HG02981 (cell line): ENCODE measurements at regions not wholly inside any gene's neighbourhood (a gene's known extent, or its start where the extent isn't known, plus 50 kb on each side); places are given as distances from the start of the nearest gene placed in this dataset.
A peak's percentile ranks its signal among the peaks of the same experiment; 100 is the strongest.
"Not testable (repeated sequence)": the region's sequence is repeated elsewhere in the genome, so short reads cannot be mapped to it uniquely, and the experiment has no call there.

Source experiments
- ATAC-seq: cut with Tn5 transposase; IDR thresholded peaks from one replicate; pipeline ENCODE4 v1.9.1; 2021; ENCODE audit warnings: mild to moderate bottlenecking, moderate library complexity; ENCODE audit not compliant: unreplicated experiment

DNA sequence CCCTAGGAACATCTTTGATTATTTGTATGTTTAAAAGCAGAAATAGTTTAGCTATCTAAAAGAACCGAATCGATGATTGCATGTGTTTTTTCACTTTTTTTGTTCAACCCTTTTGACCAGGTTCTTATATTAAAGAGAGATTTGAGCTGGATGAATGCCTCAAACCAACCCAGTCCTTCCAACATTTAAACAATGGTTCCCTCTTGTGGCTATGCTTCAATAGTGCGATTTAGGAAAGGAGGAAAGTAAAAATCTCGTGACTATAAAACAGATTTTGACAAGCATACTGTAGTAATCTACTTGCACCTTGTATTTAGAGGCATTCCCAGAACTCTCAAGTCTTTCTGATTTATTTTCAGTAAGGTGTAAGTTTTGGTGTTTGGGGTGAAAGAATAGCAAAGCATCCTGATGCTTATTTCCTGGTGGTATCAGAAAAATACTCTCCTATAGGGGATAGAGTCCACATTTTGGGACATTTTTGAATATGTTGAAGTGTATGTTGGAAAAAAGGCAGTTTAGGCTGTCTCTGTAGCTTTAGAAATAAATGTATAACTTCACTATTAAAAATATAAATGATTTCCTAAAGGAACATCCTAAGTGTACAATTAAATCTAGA lies 159.6 kb upstream of the KCNH8 start:
- no peak for ATAC-seq

DNA sequence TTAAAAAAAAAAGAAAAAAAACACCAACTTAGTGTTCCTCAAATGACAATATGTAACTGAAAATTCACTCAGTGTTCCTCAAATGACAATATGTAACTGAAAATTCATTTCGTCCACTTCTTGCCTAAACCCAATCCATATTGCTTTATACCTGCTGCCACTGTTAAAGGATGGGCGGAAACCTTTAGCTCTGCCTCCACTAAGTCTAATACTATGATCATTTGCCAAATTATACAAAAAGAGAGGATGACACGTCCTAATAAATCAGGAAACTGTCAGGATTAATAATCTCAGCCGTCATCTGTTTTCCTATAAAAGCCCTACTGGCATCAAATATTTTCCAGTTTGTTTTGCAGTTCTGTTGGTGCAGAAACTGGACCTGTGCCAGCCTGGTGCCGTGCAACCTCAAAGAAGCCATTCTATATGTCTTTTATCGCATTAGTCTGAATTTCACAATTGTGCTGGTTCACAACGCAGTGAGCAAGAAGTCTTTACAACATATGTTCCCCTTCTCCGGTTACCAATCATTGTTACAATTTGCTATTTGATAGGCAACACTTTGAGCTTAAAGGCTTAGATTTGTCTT lies 160.4 kb upstream of the KCNH8 start:
- ATAC-seq: no peak

DNA sequence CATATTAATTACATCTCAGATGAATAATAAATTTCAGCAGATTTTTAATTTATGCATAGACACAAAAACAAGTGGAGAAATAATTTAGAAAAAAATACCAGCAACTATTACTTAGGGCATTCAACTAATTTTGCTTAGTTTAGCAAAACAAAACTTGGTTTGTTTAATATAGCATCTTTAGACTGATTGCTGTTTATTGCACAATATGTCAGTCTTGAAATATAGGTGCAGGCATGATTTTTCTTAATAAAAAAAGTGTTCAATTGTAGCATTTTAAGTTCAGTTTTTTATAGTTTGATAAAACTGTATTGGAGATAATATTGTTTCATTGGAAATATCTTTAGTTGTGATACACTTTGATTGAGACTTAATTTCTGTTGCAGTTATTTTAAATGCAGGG lies 161.2 kb upstream of the KCNH8 start:
- no peak for ATAC-seq

DNA sequence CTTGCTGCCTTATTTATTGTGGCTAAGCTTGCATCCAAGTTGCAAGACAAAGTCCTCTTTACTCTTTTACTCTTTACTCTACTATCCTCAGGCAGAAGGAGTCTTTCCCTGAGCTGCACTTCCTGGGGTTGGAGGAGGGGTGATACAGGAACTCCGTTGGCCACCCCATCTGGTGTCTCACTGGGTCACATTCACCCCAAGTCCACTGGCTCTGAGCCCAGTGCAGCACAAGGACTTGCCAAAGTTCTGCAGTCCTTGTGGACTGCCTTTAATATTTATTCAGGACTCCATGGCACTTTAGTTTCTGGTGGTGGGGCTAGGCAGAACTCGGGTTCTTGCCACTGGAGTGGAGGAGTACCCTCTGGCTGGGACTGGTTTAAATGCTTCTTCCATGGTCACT lies 165.4 kb upstream of the KCNH8 start:
- ATAC-seq: no peak

DNA sequence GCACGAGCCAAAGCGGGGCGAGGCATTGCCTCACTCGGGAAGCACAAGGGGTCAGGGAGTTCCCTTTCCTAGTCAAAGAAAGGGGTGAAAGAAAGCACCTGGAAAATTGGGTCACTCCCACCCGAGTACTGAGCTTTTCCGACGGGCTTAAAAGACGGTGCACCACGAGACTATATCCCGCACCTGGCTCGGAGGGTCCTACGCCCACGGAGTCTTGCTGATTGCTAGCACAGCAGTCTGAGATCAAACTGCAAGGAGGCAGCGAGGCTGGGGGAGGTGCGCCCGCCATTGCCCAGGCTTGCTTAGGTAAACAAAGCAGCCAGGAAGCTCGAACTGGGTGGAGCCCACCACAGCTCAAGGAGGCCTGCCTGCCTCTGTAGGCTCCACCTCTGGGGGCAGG lies 172.2 kb upstream of the KCNH8 start:
- ATAC-seq: not testable (repeated sequence)

DNA sequence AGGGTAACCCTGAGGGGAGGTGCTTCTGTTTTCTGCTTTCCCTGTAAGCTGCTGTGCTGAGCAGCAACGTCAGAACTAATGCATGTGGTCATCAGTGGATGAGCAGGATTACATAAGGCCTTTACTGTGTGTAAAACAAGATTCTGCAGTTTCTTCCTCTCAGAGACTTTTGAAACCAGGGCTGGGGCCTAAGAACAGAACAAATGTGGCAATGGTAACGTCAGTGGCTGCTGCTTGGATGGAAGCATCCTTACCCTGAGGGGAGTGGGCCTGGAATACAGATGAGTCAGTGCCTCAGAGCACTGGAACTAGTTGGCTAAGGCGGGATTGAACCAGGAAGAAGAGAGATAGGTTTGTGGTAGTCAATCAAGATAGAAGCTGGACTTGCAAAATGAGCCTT lies 180.2 kb upstream of the KCNH8 start:
- ATAC-seq: no peak

DNA sequence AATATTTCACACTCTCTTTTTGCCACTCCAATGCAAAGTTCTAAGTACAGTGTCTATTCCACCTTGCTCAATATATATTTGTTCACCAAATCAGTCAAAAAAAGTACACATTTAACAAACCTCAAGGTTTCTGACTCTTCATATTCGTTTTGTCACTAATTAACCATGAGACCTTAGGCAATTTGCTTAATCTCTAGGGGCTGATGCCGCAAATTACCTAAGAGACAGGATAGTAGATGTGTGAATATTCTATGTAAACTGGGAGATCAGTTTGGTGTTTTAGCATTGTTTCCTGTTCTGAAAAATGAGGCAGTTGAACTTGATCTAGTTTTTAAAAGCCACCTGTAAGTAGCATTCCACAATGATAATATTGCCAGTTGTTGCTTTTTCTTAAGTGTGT lies 182.5 kb upstream of the KCNH8 start:
- ATAC-seq: no peak

DNA sequence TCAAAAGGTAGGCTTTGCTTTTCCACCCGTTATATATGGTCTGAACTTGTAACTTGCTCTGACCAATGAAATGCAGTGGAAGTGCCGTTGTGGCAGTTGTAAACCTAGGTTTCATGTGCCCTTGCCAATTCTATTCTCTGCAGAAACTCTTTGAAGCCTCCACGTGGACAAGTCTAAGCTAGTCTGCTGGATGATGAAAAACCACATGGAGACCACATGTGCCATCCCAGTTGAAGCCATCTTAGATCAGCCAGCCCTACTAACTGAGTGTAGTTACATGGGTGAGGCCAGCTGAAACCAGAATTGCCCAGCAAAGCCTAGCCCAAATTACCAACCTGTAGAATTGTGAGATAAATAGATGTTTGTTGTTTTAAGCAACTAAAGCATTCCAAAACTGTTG lies 183.7 kb upstream of the KCNH8 start:
- ATAC-seq: no peak

DNA sequence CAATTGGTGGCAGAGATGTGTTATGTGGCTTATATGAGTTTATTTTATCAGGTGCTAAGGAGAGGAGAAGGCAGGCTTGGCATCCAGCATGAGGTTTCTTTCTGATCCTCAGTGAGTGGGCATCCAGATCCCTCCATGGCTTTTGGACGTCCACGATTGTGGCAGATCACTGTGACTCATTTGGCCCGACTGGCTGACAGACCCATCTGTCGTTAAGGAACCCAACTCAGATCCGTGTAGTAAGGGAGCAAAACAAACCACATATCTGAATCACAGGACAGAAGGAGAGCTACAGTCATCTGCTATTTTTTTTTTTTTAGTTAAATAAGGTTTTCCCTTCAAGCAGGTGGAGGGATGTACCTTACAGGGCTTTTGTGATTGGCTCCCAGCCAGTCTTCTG lies 197.0 kb upstream of the KCNH8 start:
- ATAC-seq: no peak

DNA sequence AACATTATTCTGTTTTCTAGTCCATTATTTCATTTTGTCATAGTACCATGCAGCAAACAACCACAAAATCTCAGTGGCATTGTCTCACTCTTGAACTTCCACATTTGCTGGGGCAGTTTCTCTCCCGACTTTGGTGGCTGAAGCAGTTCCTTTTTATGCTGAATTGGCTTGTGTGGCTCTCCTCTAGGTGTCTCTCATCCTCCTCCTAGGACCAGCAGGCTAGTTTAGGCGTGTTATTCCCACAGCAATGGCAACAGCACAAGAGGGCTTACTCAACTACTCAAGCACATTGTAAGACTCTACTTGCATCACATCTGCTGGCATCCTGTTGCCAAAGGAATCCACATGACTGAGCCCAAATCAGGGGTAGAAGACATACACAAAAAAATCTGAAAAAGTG lies 201.8 kb upstream of the KCNH8 start:
- no peak for ATAC-seq

DNA sequence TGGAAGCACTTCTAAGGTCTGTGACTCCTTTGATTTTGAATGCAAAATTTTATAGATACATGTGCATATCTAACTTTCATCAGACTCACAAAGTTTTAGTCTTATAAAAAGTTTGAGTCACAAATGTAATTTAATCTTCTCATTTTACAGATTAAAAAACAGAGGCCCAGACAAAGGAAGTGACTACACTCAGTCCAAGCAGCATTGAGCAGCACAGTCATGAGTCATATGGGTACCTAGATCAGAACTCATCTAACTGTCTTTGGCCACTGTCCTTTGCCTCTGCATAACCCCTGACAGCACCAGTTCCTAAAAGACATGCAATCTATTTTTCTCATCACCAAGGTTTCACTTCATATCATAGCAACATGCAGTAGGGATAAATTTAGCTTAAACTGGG lies 210.7 kb upstream of the KCNH8 start:
- peak; percentile 60 for ATAC-seq

DNA sequence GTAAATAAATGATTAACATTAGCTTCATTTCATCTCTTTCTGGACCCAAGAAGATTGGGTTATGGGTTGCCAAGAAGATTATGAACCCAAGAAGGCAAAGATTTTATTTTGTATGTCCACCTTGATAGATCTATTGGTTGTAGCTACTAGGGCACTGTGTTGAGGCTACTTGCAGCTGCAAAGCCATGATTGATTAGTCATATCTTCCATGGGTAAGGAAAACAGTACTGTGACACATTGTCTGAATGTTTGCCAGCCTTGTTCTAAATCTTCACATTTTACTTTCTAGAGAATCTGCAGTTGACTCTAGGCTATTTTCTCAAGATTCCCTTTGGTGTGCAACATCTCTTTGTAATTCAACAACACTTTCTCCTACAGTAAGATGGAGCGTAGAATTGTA lies 229.2 kb upstream of the KCNH8 start:
- no peak for ATAC-seq

DNA sequence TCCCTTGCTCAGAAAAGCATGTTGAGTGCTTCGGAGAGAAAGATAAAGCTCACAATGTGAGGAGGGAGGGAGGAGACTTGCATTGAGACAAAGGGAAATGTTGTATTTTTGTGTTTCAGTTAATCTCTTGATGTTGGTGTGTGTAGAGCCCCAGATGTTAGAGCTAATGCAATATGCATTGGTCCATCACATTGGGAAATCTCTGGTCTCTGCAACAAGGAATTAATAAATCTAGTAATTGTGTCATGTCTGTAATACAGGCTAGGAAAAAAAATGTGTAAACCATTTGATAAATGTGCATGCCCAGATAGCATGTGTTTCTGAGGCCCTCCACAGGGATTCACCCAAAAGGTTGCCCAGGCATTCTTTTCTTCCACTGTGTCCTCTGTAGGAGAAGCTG lies 230.4 kb upstream of the KCNH8 start:
- no peak for ATAC-seq

DNA sequence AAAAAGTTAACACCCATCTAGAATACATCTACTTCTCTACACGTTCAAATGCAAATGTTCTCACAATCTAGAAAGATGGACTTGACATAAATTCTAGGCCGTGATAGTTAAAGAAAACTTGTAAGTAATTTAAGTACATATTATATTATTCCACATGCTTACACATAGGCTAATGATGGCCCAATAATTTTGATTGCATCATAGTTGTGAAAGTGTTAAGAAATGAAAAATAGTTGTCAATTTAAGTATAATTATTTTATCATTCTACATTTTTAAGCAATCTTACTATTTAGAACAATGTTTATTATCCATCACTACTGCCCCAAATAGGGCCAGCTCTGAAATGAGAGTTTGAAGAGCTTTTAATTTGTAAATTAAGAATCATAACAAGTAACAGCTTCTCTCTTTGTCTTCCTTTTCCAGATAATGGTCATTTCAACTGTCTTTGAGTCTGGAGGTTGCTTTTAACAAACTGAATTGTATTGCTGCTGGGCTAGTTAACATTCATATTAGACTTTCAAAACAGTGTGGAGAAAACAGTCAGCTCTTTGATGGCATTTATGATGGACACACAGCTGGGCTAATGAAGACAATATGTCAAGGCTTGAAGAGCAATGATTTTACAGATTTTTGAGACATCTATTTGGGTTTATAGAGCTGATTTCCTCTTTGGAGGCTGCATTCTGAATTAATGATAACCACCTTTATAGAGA lies 246.1 kb upstream of the KCNH8 start:
- ATAC-seq: no peak

DNA sequence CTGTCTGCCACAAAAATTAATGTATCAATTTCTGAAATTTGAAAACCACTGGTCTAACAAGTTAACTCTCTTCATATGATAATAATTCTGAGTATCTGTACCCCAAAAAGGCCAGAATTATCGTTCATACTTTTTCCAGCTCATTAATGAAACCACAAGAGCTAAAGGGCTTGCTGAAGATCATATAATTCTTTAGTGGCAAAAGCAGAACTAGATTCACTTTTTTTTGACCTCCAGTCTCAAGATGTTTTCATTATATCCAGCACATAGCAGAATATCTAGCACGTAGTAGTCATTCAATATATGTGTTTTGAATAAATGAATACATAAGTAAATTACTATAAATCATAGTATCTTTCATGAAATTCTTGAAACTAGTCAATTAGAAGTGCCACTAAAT lies 246.7 kb upstream of the KCNH8 start:
- no peak for ATAC-seq

DNA sequence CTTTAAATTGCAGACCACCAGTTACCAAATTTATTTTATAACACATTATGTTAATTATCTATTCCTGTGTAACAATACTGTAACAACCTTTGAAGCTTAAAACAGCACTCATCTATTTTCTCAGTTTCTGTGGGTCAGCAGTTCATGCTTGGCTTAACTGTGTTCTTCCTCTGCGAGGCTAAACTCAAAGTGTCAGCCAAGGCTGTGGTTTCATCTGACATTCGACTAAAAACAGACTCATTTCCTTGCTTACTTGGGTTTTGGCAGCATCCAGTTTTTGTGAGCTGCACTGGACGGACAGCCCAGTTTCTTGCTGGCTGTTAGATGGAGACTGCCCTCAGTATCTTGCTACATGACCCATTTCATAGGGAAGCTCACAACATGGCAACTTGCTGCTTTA lies 247.3 kb upstream of the KCNH8 start:
- peak; percentile 89 for ATAC-seq

DNA sequence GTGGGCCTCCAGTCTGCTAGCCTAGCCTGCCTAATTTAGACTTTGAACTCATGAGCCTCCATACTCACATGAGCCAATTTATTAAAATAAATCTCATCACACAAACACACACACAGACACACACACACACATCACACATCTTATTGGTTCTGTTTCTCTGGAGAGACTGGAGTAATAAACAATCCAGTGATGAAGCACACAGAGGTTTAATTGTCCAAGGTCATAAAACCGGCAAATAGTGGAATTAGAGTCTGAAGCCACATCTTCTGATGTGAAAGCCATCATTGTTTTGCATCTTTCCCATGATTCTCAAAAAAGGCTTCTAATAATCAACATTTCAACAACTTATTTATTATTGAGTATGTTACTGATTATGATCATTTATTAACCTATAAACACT lies 249.4 kb upstream of the KCNH8 start:
- no peak for ATAC-seq

DNA sequence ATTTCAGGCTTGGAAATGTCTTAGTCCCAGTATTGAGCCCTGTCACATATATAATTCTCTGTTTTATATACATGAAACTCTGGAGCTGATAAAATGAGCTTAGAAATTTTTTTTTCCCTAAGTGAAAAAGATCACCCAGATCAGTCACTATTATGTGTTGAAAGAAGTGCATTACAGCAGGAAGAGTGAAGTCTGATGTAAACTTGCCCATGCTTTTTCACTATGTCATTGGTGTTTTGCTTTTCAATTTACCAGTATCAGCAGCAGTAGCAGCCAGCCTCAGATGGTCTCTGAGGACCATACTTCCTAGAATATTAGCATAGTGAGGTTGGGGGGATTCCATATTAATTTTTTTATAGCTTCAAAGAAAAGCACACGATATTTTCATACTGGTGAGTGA lies 255.6 kb upstream of the KCNH8 start:
- ATAC-seq: no peak

DNA sequence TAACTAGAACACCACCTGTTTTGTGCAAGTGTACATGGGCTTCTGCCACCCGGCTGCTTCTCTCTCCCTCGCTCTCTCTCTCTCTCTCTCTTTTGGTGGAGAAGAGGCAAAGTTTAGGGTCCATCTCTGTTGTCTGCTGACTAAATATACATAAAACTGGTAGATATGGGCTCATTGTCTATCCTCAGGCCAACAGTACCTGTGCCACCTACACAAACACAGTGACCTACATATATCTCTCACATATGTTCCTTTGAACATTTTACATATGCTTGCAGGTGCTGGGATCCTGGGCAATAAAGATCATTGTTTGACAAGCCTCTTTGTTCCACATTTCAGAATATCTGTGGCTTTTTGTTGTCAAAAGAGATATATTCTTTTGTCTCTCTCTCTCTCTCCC lies 256.3 kb upstream of the KCNH8 start:
- ATAC-seq: no peak

DNA sequence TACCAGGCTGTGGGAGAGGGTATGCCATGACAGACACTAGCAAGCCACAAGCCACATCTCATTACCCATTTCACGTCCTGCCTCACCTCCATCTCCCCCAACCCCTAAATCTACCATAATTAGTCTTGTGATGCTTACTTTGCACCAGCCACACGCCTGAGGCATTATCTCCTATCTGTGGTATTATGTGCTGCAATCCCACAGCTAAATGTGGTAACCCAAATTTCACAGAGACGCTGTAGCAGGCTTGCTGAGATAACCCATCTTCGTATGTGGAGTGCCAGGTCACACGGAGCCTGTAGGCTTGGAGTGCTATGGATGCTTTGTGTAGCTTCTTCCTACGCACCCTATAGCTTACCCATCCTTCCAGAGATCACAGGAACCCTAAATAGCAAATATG lies 256.7 kb upstream of the KCNH8 start:
- no peak for ATAC-seq

DNA sequence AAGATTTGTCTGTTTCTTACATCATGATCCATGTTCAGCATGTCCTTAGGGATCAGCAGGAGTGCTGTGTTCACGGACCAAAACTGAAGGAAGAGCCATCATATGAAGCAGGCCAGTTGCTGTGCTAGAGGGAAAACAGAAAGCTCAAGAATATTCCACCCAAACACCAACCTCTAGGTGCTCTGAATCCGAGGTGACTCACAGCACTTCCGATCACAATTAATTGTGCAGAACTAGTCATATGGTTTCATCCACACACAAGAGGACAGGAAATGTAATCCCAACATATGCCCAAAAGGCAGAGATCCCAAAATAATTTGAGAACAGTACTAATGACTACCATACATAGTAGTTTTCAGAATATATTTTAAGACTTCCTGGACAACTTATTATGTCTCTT lies 257.9 kb upstream of the KCNH8 start:
- ATAC-seq: no peak

DNA sequence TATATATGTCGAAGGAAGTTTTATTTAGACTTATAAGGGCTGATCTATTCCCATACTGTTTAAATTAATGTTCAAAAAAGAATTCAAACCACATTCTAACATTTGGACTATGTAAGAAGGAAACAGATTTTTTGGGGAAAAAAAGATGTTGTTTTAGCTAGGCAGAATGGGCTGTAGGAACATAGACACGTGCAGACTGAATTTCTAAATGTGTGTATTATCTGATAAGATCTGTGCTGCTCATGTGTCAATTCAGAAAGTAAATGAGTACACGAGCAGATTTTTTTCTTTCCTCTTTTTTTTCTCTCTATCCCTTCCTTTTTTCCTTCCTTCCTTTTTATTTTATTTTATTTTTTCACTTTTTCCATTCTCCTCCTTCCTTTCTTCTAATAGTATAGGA lies 259.5 kb upstream of the KCNH8 start:
- ATAC-seq: no peak

DNA sequence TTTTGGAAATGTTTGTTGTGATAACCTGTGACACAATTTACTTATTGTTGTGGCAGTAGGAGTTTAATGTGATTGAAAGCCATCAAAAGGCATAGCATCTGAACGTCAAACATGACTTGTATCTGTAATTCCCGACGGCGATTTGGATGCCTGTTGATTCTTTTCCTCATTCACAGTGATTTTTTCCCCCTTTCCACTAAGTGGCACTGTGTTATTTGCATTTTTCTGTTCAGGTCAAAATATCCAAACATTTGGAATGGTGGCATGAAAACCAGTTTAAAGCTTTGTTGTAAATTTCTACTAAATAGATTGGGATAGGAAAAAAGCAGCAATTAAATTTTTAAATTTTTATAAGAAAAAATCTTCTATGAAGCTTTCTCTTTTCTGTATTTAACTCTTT lies 259.9 kb upstream of the KCNH8 start:
- ATAC-seq: no peak
